Tibial artery (tissue), 4 donors: ENCODE measurements at regions not wholly inside any gene's neighbourhood (a gene's known extent, or its start where the extent isn't known, plus 50 kb on each side); places are given as distances from the start of the nearest gene placed in this dataset.

Experiments used
- DNase-seq, 2 donors: peaks; one replicate each; pipeline ENCODE4 v3.0.0-alpha.2; 2019
- H3K27ac ChIP-seq, 2 donors: fragments of 200-600 bp; sonication (generic) in 1 of 2; 1 replicate in 1 of 2; 2 replicates in 1 of 2; pipeline ENCODE4 v1.5.1; 2018 to 2019; ENCODE audit warnings: mild to moderate bottlenecking in 1 of 2
- H3K27me3 ChIP-seq, 2 donors: fragments of 200-600 bp; sonication (generic) in 1 of 2; one replicate each; pipeline versions ENCODE4 v1.5.1 to v1.6.0; 2016 to 2019
- H3K36me3 ChIP-seq, 3 donors: fragments of 200-600 bp; sonication (generic) in 2 of 3; one replicate each; pipeline ENCODE4 v1.5.1; 2016 to 2019; ENCODE audit warnings: mild to moderate bottlenecking in 2 of 3
- H3K4me1 ChIP-seq, 4 donors: fragments of 200-600 bp; sonication (generic) in 2 of 4; 1 replicate in 3 of 4; 2 replicates in 1 of 4; pipeline ENCODE4 v1.5.1; 2016 to 2019
- H3K4me3 ChIP-seq, 2 donors: fragments of 200-600 bp; sonication (generic) in 1 of 2; 1 replicate in 1 of 2; 2 replicates in 1 of 2; pipeline ENCODE4 v1.5.1; 2018 to 2019; ENCODE audit warnings: mild to moderate bottlenecking in 2 of 2
- H3K9me3 ChIP-seq, 3 donors: fragments of 200-600 bp; sonication (generic) in 1 of 3; one replicate each; pipeline ENCODE4 v1.5.1; 2016 to 2019
- intact Hi-C: fragments of 100-400 bp; cut with DNase I; formaldehyde crosslinking; loops from one replicate; pipeline ENCODE4 v1.15.0; 2023; ENCODE audit warnings: low total_unique reads
- TF ChIP-seq, protein P1 (sequence below), 2 experiments: fragments of 200-600 bp in 1 of 2; fragments of 450-650 bp in 1 of 2; IDR thresholded peaks; one replicate each; pipeline ENCODE4 v1.5.1; 2017 to 2019; ENCODE audit warnings: antibody characterized with exemption in 2 of 2, mild to moderate bottlenecking in 1 of 2, moderate library complexity in 1 of 2

DNA sequence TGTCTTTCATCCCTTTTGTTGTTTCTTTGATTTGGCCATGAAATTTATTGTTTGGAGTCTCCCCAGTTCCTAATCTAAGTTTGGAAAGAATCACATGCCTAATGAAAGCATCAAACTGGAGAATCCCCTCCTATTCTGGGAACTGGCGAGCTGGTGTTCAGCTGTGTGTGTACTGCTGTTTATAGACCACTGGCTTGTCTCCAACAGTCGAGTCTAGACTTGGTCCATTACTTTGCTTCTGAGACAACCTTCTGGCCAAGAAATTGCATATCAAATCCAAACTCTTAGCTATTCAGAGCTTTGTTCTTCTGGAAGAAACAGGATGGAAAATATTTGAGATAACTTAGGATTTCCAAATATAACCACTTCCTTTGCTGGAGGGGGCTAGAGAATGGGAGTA is 111.5 kb upstream of the THSD7B start:
- DNase-seq: peak in 1 of 2 donors; percentile 30
- no peaks in the 10 kb centered on the region for H3K9me3 ChIP-seq
- intact Hi-C loops: no loop called here
- H3K36me3 ChIP-seq: no peaks in the 10 kb centered on the region
- H3K27me3 ChIP-seq: no peaks in the 10 kb centered on the region
- H3K4me1 ChIP-seq: peaks cover 0 to 31% (median 3%) of the 10 kb centered on the region in 4 donors
- no peak overlapping the region for H3K27ac ChIP-seq
- H3K4me3 ChIP-seq: no peak overlapping the region
- TF ChIP-seq, protein P1, sequence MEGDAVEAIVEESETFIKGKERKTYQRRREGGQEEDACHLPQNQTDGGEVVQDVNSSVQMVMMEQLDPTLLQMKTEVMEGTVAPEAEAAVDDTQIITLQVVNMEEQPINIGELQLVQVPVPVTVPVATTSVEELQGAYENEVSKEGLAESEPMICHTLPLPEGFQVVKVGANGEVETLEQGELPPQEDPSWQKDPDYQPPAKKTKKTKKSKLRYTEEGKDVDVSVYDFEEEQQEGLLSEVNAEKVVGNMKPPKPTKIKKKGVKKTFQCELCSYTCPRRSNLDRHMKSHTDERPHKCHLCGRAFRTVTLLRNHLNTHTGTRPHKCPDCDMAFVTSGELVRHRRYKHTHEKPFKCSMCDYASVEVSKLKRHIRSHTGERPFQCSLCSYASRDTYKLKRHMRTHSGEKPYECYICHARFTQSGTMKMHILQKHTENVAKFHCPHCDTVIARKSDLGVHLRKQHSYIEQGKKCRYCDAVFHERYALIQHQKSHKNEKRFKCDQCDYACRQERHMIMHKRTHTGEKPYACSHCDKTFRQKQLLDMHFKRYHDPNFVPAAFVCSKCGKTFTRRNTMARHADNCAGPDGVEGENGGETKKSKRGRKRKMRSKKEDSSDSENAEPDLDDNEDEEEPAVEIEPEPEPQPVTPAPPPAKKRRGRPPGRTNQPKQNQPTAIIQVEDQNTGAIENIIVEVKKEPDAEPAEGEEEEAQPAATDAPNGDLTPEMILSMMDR (IDR thresholded peaks at IDR 0.05): no peak

DNA sequence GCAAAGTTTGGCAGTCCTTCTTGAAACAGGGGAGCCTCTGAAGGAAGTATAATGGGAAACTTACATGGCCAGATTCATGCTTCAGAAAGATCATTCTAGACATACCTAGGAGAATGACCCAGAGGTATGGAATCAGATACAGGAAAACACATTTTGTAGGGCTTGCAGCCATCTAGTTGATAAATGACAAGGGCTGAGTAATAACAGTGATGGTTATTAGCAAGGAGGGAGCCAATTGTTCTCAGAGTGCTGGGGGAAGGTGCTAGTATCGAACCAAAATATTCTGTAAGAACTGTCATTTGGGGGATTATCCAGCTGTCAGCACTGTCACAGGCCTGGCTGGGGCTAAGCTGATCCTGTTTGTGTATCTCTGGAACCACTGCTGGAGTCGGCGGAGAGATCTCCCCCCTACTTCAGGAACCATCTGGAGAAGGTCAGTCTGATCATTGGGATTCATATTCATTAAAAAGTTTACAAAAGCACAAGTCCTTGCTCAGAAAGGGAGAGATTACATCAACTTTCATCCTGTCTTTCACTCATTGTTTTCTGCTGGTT is 113.8 kb upstream of the THSD7B start:
- DNase-seq: no peak
- peaks cover 0 to 31% (median 3%) of the 10 kb centered on the region in 4 donors for H3K4me1 ChIP-seq
- no peaks in the 10 kb centered on the region for H3K9me3 ChIP-seq
- intact Hi-C loops: no loop called here
- no peaks in the 10 kb centered on the region for H3K27me3 ChIP-seq
- H3K36me3 ChIP-seq: no peaks in the 10 kb centered on the region
- no peak overlapping the region for H3K27ac ChIP-seq
- H3K4me3 ChIP-seq: no peak overlapping the region
- TF ChIP-seq, protein P1 (IDR thresholded peaks at IDR 0.05): no peak

DNA sequence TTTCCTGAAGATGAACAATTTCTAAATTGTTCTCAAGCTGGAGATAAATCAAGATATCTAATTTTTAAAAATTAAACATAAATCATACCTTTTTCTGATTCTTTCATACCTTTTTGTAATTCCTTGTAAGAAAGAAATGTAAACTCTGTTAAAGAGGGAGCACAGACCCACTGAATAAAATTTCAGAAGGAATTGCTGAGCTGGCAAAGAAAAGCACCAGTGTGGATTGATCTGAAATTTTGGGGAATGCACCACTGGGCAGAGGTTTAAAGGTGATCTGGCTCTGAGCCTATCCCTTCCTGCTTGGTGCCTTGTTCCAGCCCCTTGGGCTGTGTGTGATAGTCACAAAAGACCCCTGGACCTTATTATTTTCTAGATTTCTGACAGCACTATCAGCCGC is 118.3 kb upstream of the THSD7B start:
- no peak for DNase-seq
- no peaks in the 10 kb centered on the region for H3K27me3 ChIP-seq
- H3K9me3 ChIP-seq: no peaks in the 10 kb centered on the region
- intact Hi-C loops: no loop called here
- TF ChIP-seq, protein P1 (IDR thresholded peaks at IDR 0.05): no peak
- H3K36me3 ChIP-seq: no peaks in the 10 kb centered on the region
- H3K4me1 ChIP-seq: peaks cover 0 to 14% (median 0%) of the 10 kb centered on the region in 4 donors
- H3K4me3 ChIP-seq: no peak overlapping the region
- no peak overlapping the region for H3K27ac ChIP-seq

DNA sequence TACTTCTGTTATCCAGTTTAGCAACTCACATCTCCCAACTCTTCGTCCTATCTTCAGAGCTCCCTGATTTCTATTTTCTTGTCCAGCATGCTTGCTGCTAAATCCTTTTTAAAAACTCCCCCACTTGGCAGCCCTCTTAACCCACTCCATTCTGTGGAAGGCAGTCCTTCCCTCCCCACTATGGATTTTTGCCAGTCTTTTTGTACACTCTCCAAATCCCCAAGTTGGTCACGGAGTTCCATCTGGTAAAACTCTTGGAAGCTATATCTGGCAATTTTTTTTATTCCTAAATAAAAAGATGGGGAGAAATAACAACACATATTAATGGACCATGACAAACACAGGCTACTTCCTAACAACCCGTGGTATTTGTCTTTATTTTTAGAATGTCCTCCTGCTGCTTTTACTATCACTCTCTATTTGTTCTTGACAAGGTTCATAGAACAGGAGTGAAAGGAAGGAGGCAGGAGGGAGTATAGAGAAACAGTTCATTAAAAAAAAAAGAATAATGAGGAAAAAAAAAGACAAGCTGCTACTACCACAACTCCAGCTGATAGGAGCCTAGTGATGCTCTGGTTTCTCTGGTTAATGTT is 120.0 kb upstream of the THSD7B start:
- no peak overlapping the region for H3K27ac ChIP-seq

DNA sequence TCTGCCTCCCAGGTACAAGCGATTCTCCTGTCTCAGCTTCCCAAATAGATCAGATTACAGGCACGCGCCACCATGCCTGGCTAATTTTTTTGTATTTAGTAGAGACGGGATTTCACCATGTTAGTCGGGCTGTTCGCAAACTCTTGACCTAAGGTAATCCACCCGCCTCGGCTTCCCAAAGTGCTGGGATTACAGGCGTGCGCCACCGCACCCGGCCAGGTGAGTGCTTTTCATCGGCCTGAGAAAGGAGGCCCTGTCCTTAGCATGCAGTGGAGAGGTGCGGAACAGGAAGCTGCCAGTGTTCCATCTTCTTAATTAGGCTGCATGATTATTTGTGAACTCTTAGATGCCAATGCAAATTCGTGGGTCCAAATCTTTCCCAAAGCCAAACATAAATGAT is 125.7 kb upstream of the THSD7B start:
- Histone ChIP-seq H3K4me3 (no peak overlapping the region), H3K27ac (no peak overlapping the region), H3K4me1 (peaks cover 0 to 19% (median 7%) of the 10 kb centered on the region in 4 donors), H3K9me3 (no peaks in the 10 kb centered on the region), H3K36me3 (no peaks in the 10 kb centered on the region), H3K27me3 (no peaks in the 10 kb centered on the region)
- DNase-seq: no peak
- intact Hi-C loops: no loop called here
- TF ChIP-seq, protein P1 (IDR thresholded peaks at IDR 0.05): no peak

More for the DNA sequence above, 120.0 kb upstream of the THSD7B start:
- no peak overlapping the region for H3K4me3 ChIP-seq
- intact Hi-C loops: no loop called here
- H3K36me3 ChIP-seq: no peaks in the 10 kb centered on the region
- H3K9me3 ChIP-seq: no peaks in the 10 kb centered on the region
- TF ChIP-seq, protein P1 (IDR thresholded peaks at IDR 0.05): no peak
- H3K4me1 ChIP-seq: peaks cover 0 to 11% (median 0%) of the 10 kb centered on the region in 4 donors
- DNase-seq: no peak
- H3K27me3 ChIP-seq: no peaks in the 10 kb centered on the region
